A549 (cell line): ENCODE measurements at regions not wholly inside any gene's neighbourhood (a gene's known extent, or its start where the extent isn't known, plus 50 kb on each side); places are given as distances from the start of the nearest gene placed in this dataset.

ENCODE experiments used
- ATAC-seq, 2 experiments: fragments of 200-7000 bp in 1 of 2; fragments of >200 bp in 1 of 2; cut with Nextera tagmentation in 1 of 2; cut with Tn5 transposase in 1 of 2; 3 replicates each; pipeline versions ENCODE4 v1.8.0 to v1.9.1; 2018 to 2020; ENCODE audit warnings: mild to moderate bottlenecking in 1 of 2, moderate library complexity in 1 of 2
- CTCF ChIA-PET: fragments of 300-600 bp; sonication (Branson Sonifier 250); formaldehyde crosslinking; extraction: SDS; loops from one replicate; lab custom pipeline; 2021; ENCODE audit warnings: antibody characterized with exemption, inconsistent platforms; lab: Yijun Ruan, JAX
- POLR2A ChIA-PET: fragments of 350-600 bp; formaldehyde crosslinking; extraction: SDS; loops from one replicate; lab custom pipeline; 2021; ENCODE audit warnings: antibody characterized with exemption, inconsistent platforms; lab: Yijun Ruan, JAX
- DNase-seq, 2 experiments: peaks; one replicate each; pipeline versions ENCODE4 v3.0.0 to v3.0.0-alpha.2; 2011 to 2016; ENCODE audit warnings: low read depth in 1 of 2, low spot score in 1 of 2
- FAIRE-seq: peaks from 2 replicates; lab custom pipeline; 2011; peaks lifted over from hg19 to GRCh38; lab: Jason Lieb, UNC
- H3K27ac ChIP-seq, 2 experiments: fragments of >200 bp; sonication (Bioruptor Twin); formaldehyde crosslinking; 3 replicates each; pipeline ENCODE4 v1.5.1; 2016 to 2017
- H3K4me1 ChIP-seq: fragments of >200 bp; sonication (Bioruptor Twin); formaldehyde crosslinking; 3 replicates; pipeline ENCODE4 v1.6.1; 2016
- H3K4me2 ChIP-seq: fragments of >200 bp; sonication (Bioruptor Twin); formaldehyde crosslinking; 3 replicates; pipeline ENCODE4 v1.6.1; 2016
- H3K4me3 ChIP-seq: fragments of >200 bp; sonication (Bioruptor Twin); formaldehyde crosslinking; 3 replicates; pipeline ENCODE4 v1.5.1; 2016
- H3K9me3 ChIP-seq: fragments of >200 bp; sonication (Bioruptor Twin); formaldehyde crosslinking; 3 replicates; pipeline ENCODE4 v1.6.1; 2016
- BCL3 ChIP-seq: fragments of >200 bp; sonication (Bioruptor Twin); formaldehyde crosslinking; IDR thresholded peaks from 3 replicates; pipeline ENCODE4 v1.6.1; 2016
- BHLHE40 ChIP-seq: IDR thresholded peaks from 2 replicates; pipeline ENCODE4 v1.6.1; 2012; ENCODE audit warnings: low read depth, low read length, inconsistent platforms
- CEBPB ChIP-seq, 2 experiments: fragments of >200 bp in 1 of 2; sonication (Bioruptor Twin) in 1 of 2; formaldehyde crosslinking in 1 of 2; IDR thresholded peaks; 2 replicates each; pipeline ENCODE4 v1.6.1; 2012 to 2016
- CHD4 ChIP-seq: fragments of 200-600 bp; sonication (generic); IDR thresholded peaks from 2 replicates; pipeline ENCODE4 v1.6.1; 2016; ENCODE audit warnings: antibody characterized with exemption, mild to moderate bottlenecking, borderline replicate concordance
- CTCF ChIP-seq: fragments of >200 bp; sonication (Bioruptor Twin); formaldehyde crosslinking; IDR thresholded peaks from 3 replicates; pipeline ENCODE4 v1.5.1; 2016
- ELK1 ChIP-seq: fragments of 150-350 bp; IDR thresholded peaks from 2 replicates; pipeline ENCODE4 v1.6.1; 2014; ENCODE audit warnings: low read depth, mild to moderate bottlenecking, low read length
- HDAC2 ChIP-seq: fragments of 200-600 bp; sonication (generic); IDR thresholded peaks from 2 replicates; pipeline ENCODE4 v1.6.1; 2016
- HES2 ChIP-seq: fragments of >200 bp; sonication (Bioruptor Twin); formaldehyde crosslinking; IDR thresholded peaks from 2 replicates; pipeline ENCODE4 v1.6.1; 2016
- HOXA7 ChIP-seq: fragments of 250-450 bp; sonication (Bioruptor Pico); IDR thresholded peaks from 2 replicates; pipeline ENCODE4 v1.5.0; 2020; ENCODE audit warnings: mild to moderate bottlenecking, moderate library complexity
- JUN ChIP-seq, 2 experiments: fragments of >200 bp; sonication (Bioruptor Twin); formaldehyde crosslinking; IDR thresholded peaks; 2 replicates in 1 of 2; 3 replicates in 1 of 2; pipeline ENCODE4 v1.6.1; 2016 to 2017
- KDM1A ChIP-seq: fragments of 200-600 bp; sonication (generic); IDR thresholded peaks from 2 replicates; pipeline ENCODE4 v1.6.1; 2016; ENCODE audit warnings: low read depth, mild to moderate bottlenecking
- MAZ ChIP-seq: fragments of 150-350 bp; IDR thresholded peaks from 2 replicates; pipeline ENCODE4 v1.6.1; 2014; ENCODE audit warnings: antibody characterized with exemption, low read depth, low read length, borderline replicate concordance
- NFE2L2 ChIP-seq: fragments of 150-350 bp; conservative IDR thresholded peaks from 2 replicates; pipeline ENCODE4 v1.6.1; 2014; ENCODE audit warnings: low read length
- POLR2AphosphoS2 ChIP-seq: conservative IDR thresholded peaks from 2 replicates; pipeline ENCODE4 v1.6.1; 2012; ENCODE audit warnings: low read length, improper control_type of control experiment, inconsistent platforms
- RCOR1 ChIP-seq: fragments of 150-350 bp; IDR thresholded peaks from 2 replicates; pipeline ENCODE4 v1.6.1; 2014; ENCODE audit warnings: antibody characterized with exemption, low read length, low read depth
- ZC3H11A ChIP-seq: fragments of 450-650 bp; IDR thresholded peaks from 2 replicates; pipeline ENCODE4 v1.6.1; 2014; ENCODE audit warnings: antibody characterized with exemption, mild to moderate bottlenecking
- ZFP36 ChIP-seq: fragments of 450-650 bp; IDR thresholded peaks from 2 replicates; pipeline ENCODE4 v1.6.1; 2014; ENCODE audit warnings: borderline replicate concordance; ENCODE audit not compliant: partially characterized antibody
- ZSCAN20 ChIP-seq: fragments of 250-450 bp; sonication (Bioruptor Pico); IDR thresholded peaks from 2 replicates; pipeline ENCODE4 v1.8.0; 2022; ENCODE audit warnings: mild to moderate bottlenecking, moderate library complexity
- WGBS: methylation state at CpG from one replicate; pipeline ENCODE4 v1.1.6; 2017; ENCODE audit errors: missing lambda C conversion rate; 5-methylcytosine and 5-hydroxymethylcytosine counted together

- ChIA-PET CTCF (interaction anchor here (0.8 to 1.1 kb wide), 4 partner anchors 10 to 332 kb away, joined by 3 read pairs; no protein-coding TSS in a partner anchor), POLR2A (no interaction called here)
- DNase-seq (no peak), FAIRE-seq (no peak), ATAC-seq (no peak)
- no peaks in the 10 kb centered on the region for H3K9me3 ChIP-seq
- 71% methylated on average over 3 of the region's 3 CpGs for WGBS
- TF ChIP-seq ZC3H11A, result no peak
- no peak for TF ChIP-seq BHLHE40
- H3K4me1 ChIP-seq, result peaks cover 25% of the 10 kb centered on the region
- no peak overlapping the region for H3K27ac ChIP-seq
- no peak overlapping the region for H3K4me2 ChIP-seq
- H3K4me3 ChIP-seq, result no peak overlapping the region
Observed at GRCh38 chr14:51445001-51445390, 204.9 kb downstream of the TMX1 start.

GRCh38 chr14:51446771-51447170 is 204.9 kb upstream of the FRMD6 start:
- TF ChIP-seq CHD4, result no peak
- TF ChIP-seq MAZ, result no peak
- TF ChIP-seq HOXA7 (CRISPR knock-in tag), result no peak
- no peak for TF ChIP-seq CTCF
- TF ChIP-seq HES2, result no peak
- TF ChIP-seq KDM1A, result no peak
- no peak for TF ChIP-seq HDAC2
- TF ChIP-seq POLR2AphosphoS2, result no peak
- ChIA-PET CTCF (interaction anchor here (1.0 to 2.2 kb wide), 3 partner anchors 100 to 329 kb away, joined by 5 to 6 read pairs (median 6); no protein-coding TSS in a partner anchor), POLR2A (no interaction called here)
- H3K4me1 ChIP-seq, result peaks cover 19% of the 10 kb centered on the region
- FAIRE-seq (no peak), ATAC-seq (no peak), DNase-seq (no peak)
- no peaks in the 10 kb centered on the region for H3K9me3 ChIP-seq
- no peak overlapping the region for H3K4me3 ChIP-seq
- 77% methylated on average over 3 of the region's 3 CpGs for WGBS
- no peak overlapping the region for H3K27ac ChIP-seq
- no peak overlapping the region for H3K4me2 ChIP-seq

- Histone ChIP-seq H3K4me3 (no peak overlapping the region), H3K27ac (no peak overlapping the region), H3K9me3 (no peaks in the 10 kb centered on the region), H3K4me1 (peaks cover 13% of the 10 kb centered on the region), H3K4me2 (no peak overlapping the region)
- ChIA-PET POLR2A (no interaction called here), CTCF (interaction anchor here (1.0 to 2.2 kb wide), 4 partner anchors 15 to 329 kb away, joined by 3 to 6 read pairs (median 6); no protein-coding TSS in a partner anchor)
- 93% methylated on average over 4 of the region's 4 CpGs for WGBS
- ATAC-seq, result no peak
- no peak for DNase-seq
- FAIRE-seq, result no peak
- TF ChIP-seq HES2 (no peak), JUN (IDR thresholded peaks at IDR 0.05) (no peak), CEBPB (IDR thresholded peaks at IDR 0.05) (no peak), KDM1A (no peak), NFE2L2 (no peak), RCOR1 (no peak), ZFP36 (no peak), BCL3 (no peak), ZSCAN20 (CRISPR knock-in tag) (no peak), ELK1 (no peak)
- TF ChIP-seq, all 56 proteins: peak for 0
Observed at GRCh38 chr14:51447411-51447810, 204.3 kb upstream of the FRMD6 start.
